ENCODE measurements at regions not wholly inside any gene's neighbourhood (a gene's known extent, or its start where the extent isn't known, plus 50 kb on each side); places are given as distances from the start of the nearest gene placed in this dataset.

GRCh38 chr1:87231703-87232367 is 96.8 kb upstream of the LMO4 start:
- H3K9me2 ChIP-seq (replicated peaks; ENCODE audit: insufficient read depth) = no peaks in the 10 kb centered on the region
- H2AFZ ChIP-seq = no peak overlapping the region
- H3K79me2 ChIP-seq = no peaks in the 10 kb centered on the region
- H3K27ac ChIP-seq = no peak overlapping the region
- no peak overlapping the region for H3K4me2 ChIP-seq
- 90% methylated on average over 8 of the region's 8 CpGs for WGBS (ENCODE audit: low lambda C conversion rate, missing lambda C conversion rate)
- H3K36me3 ChIP-seq (replicated peaks; ENCODE audit: insufficient read depth, low read depth) = no peaks in the 10 kb centered on the region
- no peaks in the 10 kb centered on the region for H3K4me1 ChIP-seq (ENCODE audit: insufficient read depth)
- H4K20me1 ChIP-seq (ENCODE audit: insufficient read depth, poor library complexity, severe bottlenecking) = no peaks in the 10 kb centered on the region
- no peaks in the 10 kb centered on the region for H3K27me3 ChIP-seq
- no peak for DNase-seq (ENCODE audit: low spot score)
- no peaks in the 10 kb centered on the region for H3K9me3 ChIP-seq (ENCODE audit: low read depth)
- H3K4me3 ChIP-seq = no peak overlapping the region
- TF ChIP-seq CTCF (IDR thresholded peaks at IDR 0.05; ENCODE audit: poor library complexity) (no peak), EZH2phosphoT487 (IDR thresholded peaks at IDR 0.05; ENCODE audit: low read depth, severe bottlenecking, unreplicated experiment) (no peak)

- H3K4me3 ChIP-seq = no peak overlapping the region
- WGBS (ENCODE audit: low lambda C conversion rate, missing lambda C conversion rate) = 91% methylated on average over 2 of the region's 2 CpGs
These were observed 92.1 kb upstream of the LMO4 start for GRCh38 chr1:87236585-87236984.

GRCh38 chr1:87239997-87240605 is 88.6 kb upstream of the LMO4 start:
- WGBS (ENCODE audit: low lambda C conversion rate, missing lambda C conversion rate) = 92% methylated on average over 2 of the region's 2 CpGs
- Histone ChIP-seq H3K27ac (no peak overlapping the region), H3K4me1 (ENCODE audit: insufficient read depth) (no peaks in the 10 kb centered on the region), H3K9me2 (replicated peaks; ENCODE audit: insufficient read depth) (no peaks in the 10 kb centered on the region), H3K79me2 (no peaks in the 10 kb centered on the region), H3K4me2 (no peak overlapping the region), H3K4me3 (no peak overlapping the region), H3K9me3 (ENCODE audit: low read depth) (no peaks in the 10 kb centered on the region), H3K27me3 (no peaks in the 10 kb centered on the region), H2AFZ (no peak overlapping the region), H4K20me1 (ENCODE audit: insufficient read depth, poor library complexity, severe bottlenecking) (no peaks in the 10 kb centered on the region), H3K36me3 (replicated peaks; ENCODE audit: insufficient read depth, low read depth) (no peaks in the 10 kb centered on the region)
- TF ChIP-seq EZH2phosphoT487 (IDR thresholded peaks at IDR 0.05; ENCODE audit: low read depth, severe bottlenecking, unreplicated experiment) = no peak
- no peak for TF ChIP-seq CTCF (IDR thresholded peaks at IDR 0.05; ENCODE audit: poor library complexity)
- no peak for TF ChIP-seq EZH2 (IDR thresholded peaks at IDR 0.05; ENCODE audit: borderline replicate concordance)
- no peak for DNase-seq (ENCODE audit: low spot score)

More at GRCh38 chr1:87236585-87236984, 92.1 kb upstream of the LMO4 start:
- no peak overlapping the region for H2AFZ ChIP-seq
- no peaks in the 10 kb centered on the region for H3K79me2 ChIP-seq
- no peaks in the 10 kb centered on the region for H3K36me3 ChIP-seq (replicated peaks; ENCODE audit: insufficient read depth, low read depth)
- H4K20me1 ChIP-seq (ENCODE audit: insufficient read depth, poor library complexity, severe bottlenecking) = no peaks in the 10 kb centered on the region
- no peaks in the 10 kb centered on the region for H3K9me3 ChIP-seq (ENCODE audit: low read depth)
- no peaks in the 10 kb centered on the region for H3K27me3 ChIP-seq
- H3K27ac ChIP-seq = no peak overlapping the region
- H3K4me2 ChIP-seq = no peak overlapping the region
- TF ChIP-seq EZH2 (IDR thresholded peaks at IDR 0.05; ENCODE audit: borderline replicate concordance) = no peak
- no peak for TF ChIP-seq EZH2phosphoT487 (IDR thresholded peaks at IDR 0.05; ENCODE audit: low read depth, severe bottlenecking, unreplicated experiment)
- DNase-seq (ENCODE audit: low spot score) = no peak
- no peaks in the 10 kb centered on the region for H3K9me2 ChIP-seq (replicated peaks; ENCODE audit: insufficient read depth)
- no peaks in the 10 kb centered on the region for H3K4me1 ChIP-seq (ENCODE audit: insufficient read depth)

GRCh38 chr1:87240661-87241285 is 87.9 kb upstream of the LMO4 start:
- H3K27ac ChIP-seq = no peak overlapping the region
- DNase-seq (ENCODE audit: low spot score) = no peak
- H3K79me2 ChIP-seq = no peaks in the 10 kb centered on the region
- H3K27me3 ChIP-seq = no peaks in the 10 kb centered on the region
- 82% methylated on average over 8 of the region's 8 CpGs for WGBS (ENCODE audit: low lambda C conversion rate, missing lambda C conversion rate)
- H3K4me2 ChIP-seq = no peak overlapping the region
- H3K9me3 ChIP-seq (ENCODE audit: low read depth) = no peaks in the 10 kb centered on the region
- no peak overlapping the region for H2AFZ ChIP-seq
- no peaks in the 10 kb centered on the region for H4K20me1 ChIP-seq (ENCODE audit: insufficient read depth, poor library complexity, severe bottlenecking)
- no peak for TF ChIP-seq EZH2phosphoT487 (IDR thresholded peaks at IDR 0.05; ENCODE audit: low read depth, severe bottlenecking, unreplicated experiment)
- no peak for TF ChIP-seq CTCF (IDR thresholded peaks at IDR 0.05; ENCODE audit: poor library complexity)
- no peak for TF ChIP-seq EZH2 (IDR thresholded peaks at IDR 0.05; ENCODE audit: borderline replicate concordance)
- H3K4me3 ChIP-seq = no peak overlapping the region
- no peaks in the 10 kb centered on the region for H3K9me2 ChIP-seq (replicated peaks; ENCODE audit: insufficient read depth)
- H3K4me1 ChIP-seq (ENCODE audit: insufficient read depth) = no peaks in the 10 kb centered on the region
- no peaks in the 10 kb centered on the region for H3K36me3 ChIP-seq (replicated peaks; ENCODE audit: insufficient read depth, low read depth)

Data from hepatocyte (in vitro differentiated cells).